GM20000 (cell line): ENCODE measurements at regions not wholly inside any gene's neighbourhood (a gene's known extent, or its start where the extent isn't known, plus 50 kb on each side); places are given as distances from the start of the nearest gene placed in this dataset.
"Not testable (repeated sequence)": the region's sequence is repeated elsewhere in the genome, so short reads cannot be mapped to it uniquely, and the experiment has no call there.

Experiments used
- DNase-seq: peaks from one replicate; pipeline ENCODE4 v3.0.0; 2012; ENCODE audit warnings: low spot score
- CTCF ChIP-seq: IDR thresholded peaks from 2 replicates; pipeline ENCODE4 v1.5.1; 2012; ENCODE audit warnings: mild to moderate bottlenecking, control low read depth; ENCODE audit errors: extremely low read depth, missing control alignments

- DNase-seq, result no peak
- TF ChIP-seq CTCF, result no peak
Measured at GRCh38 chr11:21969841-21970240, 223.0 kb upstream of the ANO5 start.

GRCh38 chr11:21975242-21975641, 217.6 kb upstream of the ANO5 start:
- no peak for DNase-seq
- no peak for TF ChIP-seq CTCF

GRCh38 chr11:21976210-21976609, 216.7 kb upstream of the ANO5 start:
- no peak for TF ChIP-seq CTCF
- DNase-seq, result no peak

- DNase-seq, result no peak
Measured at GRCh38 chr11:21983431-21983830, 209.5 kb upstream of the ANO5 start.

GRCh38 chr11:21986361-21986760, 206.5 kb upstream of the ANO5 start:
- no peak for DNase-seq
- TF ChIP-seq CTCF, result no peak

More at GRCh38 chr11:21983431-21983830, 209.5 kb upstream of the ANO5 start:
- TF ChIP-seq CTCF, result no peak

- no peak for TF ChIP-seq CTCF
- DNase-seq, result no peak
Measured at GRCh38 chr11:21987261-21987660, 205.6 kb upstream of the ANO5 start.

GRCh38 chr11:21988477-21988876, 204.4 kb upstream of the ANO5 start:
- no peak for DNase-seq

GRCh38 chr11:22001803-22002202, 191.1 kb upstream of the ANO5 start:
- not testable (repeated sequence) for DNase-seq

More at GRCh38 chr11:21988477-21988876, 204.4 kb upstream of the ANO5 start:
- TF ChIP-seq CTCF, result no peak
